Adrenal gland (tissue), 5 donors: ENCODE measurements at regions not wholly inside any gene's neighbourhood (a gene's known extent, or its start where the extent isn't known, plus 50 kb on each side); places are given as distances from the start of the nearest gene placed in this dataset.
"Not testable (repeated sequence)": the region's sequence is repeated elsewhere in the genome, so short reads cannot be mapped to it uniquely, and the experiment has no call there.

Experiments used
- POLR2A ChIP-seq, 2 donors: fragments of 450-650 bp; IDR thresholded peaks; one replicate each; pipeline ENCODE4 v1.6.1; 2017; ENCODE audit warnings: antibody characterized with exemption in 2 of 2, mild to moderate bottlenecking in 2 of 2, moderate library complexity in 1 of 2
- TF ChIP-seq, protein P1 (sequence below), 6 experiments: fragments of 450-650 bp in 4 of 6; fragments of 200-600 bp in 2 of 6; sonication (generic) in 1 of 6; IDR thresholded peaks; 1 replicate in 5 of 6; 2 replicates in 1 of 6; pipeline versions ENCODE4 v1.5.1 to v1.8.0; 2016 to 2021; ENCODE audit warnings: antibody characterized with exemption in 6 of 6, mild to moderate bottlenecking in 2 of 6, moderate library complexity in 1 of 6
- donor health status: DM: no; HTN: no; CAD: no.

DNA sequence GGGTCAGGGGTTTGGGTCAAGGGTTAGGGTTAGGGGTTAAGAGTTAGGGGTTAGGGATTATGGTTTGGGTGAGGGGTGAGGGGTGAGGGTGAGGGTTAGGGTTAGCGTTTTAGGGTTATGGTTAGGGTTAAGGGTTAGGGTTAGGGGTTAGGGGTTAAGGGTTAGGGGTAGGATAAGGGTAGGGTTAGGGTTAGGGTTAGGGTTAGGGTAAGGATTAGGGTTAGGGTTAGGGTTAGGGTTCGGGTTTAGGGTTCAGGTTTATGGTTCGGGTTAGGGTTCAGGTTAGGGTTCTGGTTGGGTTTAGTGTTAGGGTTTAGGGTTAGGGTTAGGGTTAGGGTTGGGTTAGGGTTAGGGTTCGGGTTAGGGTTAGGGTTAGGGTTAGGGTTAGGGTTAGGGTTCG lies 213.1 kb downstream of the LMLN start:
- TF ChIP-seq POLR2A (IDR thresholded peaks at IDR 0.05) = not testable (repeated sequence)
- TF ChIP-seq, protein P1, sequence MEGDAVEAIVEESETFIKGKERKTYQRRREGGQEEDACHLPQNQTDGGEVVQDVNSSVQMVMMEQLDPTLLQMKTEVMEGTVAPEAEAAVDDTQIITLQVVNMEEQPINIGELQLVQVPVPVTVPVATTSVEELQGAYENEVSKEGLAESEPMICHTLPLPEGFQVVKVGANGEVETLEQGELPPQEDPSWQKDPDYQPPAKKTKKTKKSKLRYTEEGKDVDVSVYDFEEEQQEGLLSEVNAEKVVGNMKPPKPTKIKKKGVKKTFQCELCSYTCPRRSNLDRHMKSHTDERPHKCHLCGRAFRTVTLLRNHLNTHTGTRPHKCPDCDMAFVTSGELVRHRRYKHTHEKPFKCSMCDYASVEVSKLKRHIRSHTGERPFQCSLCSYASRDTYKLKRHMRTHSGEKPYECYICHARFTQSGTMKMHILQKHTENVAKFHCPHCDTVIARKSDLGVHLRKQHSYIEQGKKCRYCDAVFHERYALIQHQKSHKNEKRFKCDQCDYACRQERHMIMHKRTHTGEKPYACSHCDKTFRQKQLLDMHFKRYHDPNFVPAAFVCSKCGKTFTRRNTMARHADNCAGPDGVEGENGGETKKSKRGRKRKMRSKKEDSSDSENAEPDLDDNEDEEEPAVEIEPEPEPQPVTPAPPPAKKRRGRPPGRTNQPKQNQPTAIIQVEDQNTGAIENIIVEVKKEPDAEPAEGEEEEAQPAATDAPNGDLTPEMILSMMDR (IDR thresholded peaks at IDR 0.05) = not testable (repeated sequence)
